MCF 10A (cell line): ENCODE measurements at regions not wholly inside any gene's neighbourhood (a gene's known extent, or its start where the extent isn't known, plus 50 kb on each side); places are given as distances from the start of the nearest gene placed in this dataset.

Source experiments
- BruUV-seq: library from RNA; stranded (reverse); fragments of 400-500 nt; replicated peaks from 2 replicates; lab custom pipeline; 2021; lab: Mats Ljungman, UMichigan
- CTCF ChIA-PET: fragments of 300-600 bp; sonication (Branson Sonifier 250); formaldehyde crosslinking; extraction: SDS; loops from one replicate; lab custom pipeline; 2021; ENCODE audit warnings: antibody characterized with exemption, inconsistent platforms; lab: Yijun Ruan, JAX
- POLR2A ChIA-PET: fragments of 300-600, 350-650 bp; sonication (Branson Sonifier 250); formaldehyde crosslinking; extraction: SDS; loops from one replicate; lab custom pipeline; 2020; ENCODE audit warnings: antibody characterized with exemption, inconsistent platforms; lab: Yijun Ruan, JAX
- DNase-seq: peaks from one replicate; pipeline ENCODE4 v3.0.0-alpha.2; 2018; ENCODE audit not compliant: unreplicated experiment
- H3K27ac Mint-ChIP-seq: one replicate; pipeline ENCODE4 v1.8.0; 2022; ENCODE audit warnings: mild to moderate bottlenecking, low read depth, mixed read lengths; ENCODE audit not compliant: unreplicated experiment
- H3K27me3 Mint-ChIP-seq: one replicate; pipeline ENCODE4 v1.8.0; 2022; ENCODE audit warnings: mixed read lengths; ENCODE audit not compliant: insufficient read depth, unreplicated experiment
- H3K36me3 Mint-ChIP-seq: one replicate; pipeline ENCODE4 v1.8.0; 2022; ENCODE audit warnings: mild to moderate bottlenecking, moderate library complexity, mixed read lengths; ENCODE audit not compliant: insufficient read depth, unreplicated experiment
- H3K4me1 Mint-ChIP-seq: one replicate; pipeline ENCODE4 v1.8.0; 2022; ENCODE audit warnings: mixed read lengths; ENCODE audit not compliant: insufficient read depth, unreplicated experiment
- H3K4me3 Mint-ChIP-seq: one replicate; pipeline ENCODE4 v1.8.0; 2022; ENCODE audit warnings: mild to moderate bottlenecking, moderate library complexity, mixed read lengths; ENCODE audit not compliant: unreplicated experiment
- H3K9me3 Mint-ChIP-seq: one replicate; pipeline ENCODE4 v1.8.0; 2022; ENCODE audit warnings: mixed read lengths; ENCODE audit not compliant: unreplicated experiment
- intact Hi-C: fragments of 100-400 bp; cut with micrococcal nuclease; formaldehyde crosslinking; loops from 2 replicates; pipeline ENCODE4 v1.14.1; 2022
- TF ChIP-seq, protein P1 (sequence below): fragments of 200-600 bp; IDR thresholded peaks from one replicate; pipeline ENCODE4 v1.8.0; 2022; ENCODE audit warnings: antibody characterized with exemption, mild to moderate bottlenecking; ENCODE audit not compliant: unreplicated experiment

DNA sequence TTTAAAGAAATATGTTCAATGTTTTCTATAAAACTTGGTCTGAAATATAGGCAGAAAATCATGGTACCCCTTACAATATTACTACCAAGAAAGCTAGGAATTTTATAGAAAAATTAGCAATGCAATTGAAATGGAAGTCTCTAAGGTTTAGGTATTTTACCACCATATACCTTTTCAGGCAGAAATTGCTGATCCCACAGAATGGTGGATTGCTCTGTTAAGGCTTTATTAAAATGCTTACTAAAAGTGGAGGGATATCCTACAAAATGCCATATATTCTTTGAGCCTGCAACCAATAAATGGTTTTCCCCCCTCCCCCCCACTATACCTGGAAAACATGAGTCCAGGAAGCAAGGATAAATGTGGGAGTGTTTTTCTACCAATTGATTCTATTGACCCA is 718.1 kb upstream of the NOVA1 start:
- Mint-ChIP-seq H3K27me3 (no peaks in the 10 kb centered on the region), H3K9me3 (no peaks in the 10 kb centered on the region), H3K36me3 (no peaks in the 10 kb centered on the region), H3K27ac (no peak overlapping the region), H3K4me1 (no peaks in the 10 kb centered on the region), H3K4me3 (no peak overlapping the region)
- BruUV-seq: no TSS peak
- intact Hi-C loops: no loop called here
- CTCF ChIA-PET: no interaction called here
- no peak for DNase-seq
- POLR2A ChIA-PET: no interaction called here
- TF ChIP-seq, protein P1, sequence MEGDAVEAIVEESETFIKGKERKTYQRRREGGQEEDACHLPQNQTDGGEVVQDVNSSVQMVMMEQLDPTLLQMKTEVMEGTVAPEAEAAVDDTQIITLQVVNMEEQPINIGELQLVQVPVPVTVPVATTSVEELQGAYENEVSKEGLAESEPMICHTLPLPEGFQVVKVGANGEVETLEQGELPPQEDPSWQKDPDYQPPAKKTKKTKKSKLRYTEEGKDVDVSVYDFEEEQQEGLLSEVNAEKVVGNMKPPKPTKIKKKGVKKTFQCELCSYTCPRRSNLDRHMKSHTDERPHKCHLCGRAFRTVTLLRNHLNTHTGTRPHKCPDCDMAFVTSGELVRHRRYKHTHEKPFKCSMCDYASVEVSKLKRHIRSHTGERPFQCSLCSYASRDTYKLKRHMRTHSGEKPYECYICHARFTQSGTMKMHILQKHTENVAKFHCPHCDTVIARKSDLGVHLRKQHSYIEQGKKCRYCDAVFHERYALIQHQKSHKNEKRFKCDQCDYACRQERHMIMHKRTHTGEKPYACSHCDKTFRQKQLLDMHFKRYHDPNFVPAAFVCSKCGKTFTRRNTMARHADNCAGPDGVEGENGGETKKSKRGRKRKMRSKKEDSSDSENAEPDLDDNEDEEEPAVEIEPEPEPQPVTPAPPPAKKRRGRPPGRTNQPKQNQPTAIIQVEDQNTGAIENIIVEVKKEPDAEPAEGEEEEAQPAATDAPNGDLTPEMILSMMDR: no peak

- no peak for DNase-seq
- no TSS peak for BruUV-seq
- H3K9me3 Mint-ChIP-seq: no peaks in the 10 kb centered on the region
- H3K4me1 Mint-ChIP-seq: no peaks in the 10 kb centered on the region
- CTCF ChIA-PET: interaction anchor here (0.7 kb wide), 1 partner anchor 1907 kb away, joined by 3 read pairs; no protein-coding TSS in a partner anchor
- H3K4me3 Mint-ChIP-seq: no peak overlapping the region
- H3K36me3 Mint-ChIP-seq: no peaks in the 10 kb centered on the region
- intact Hi-C loops: no loop called here
- no peak overlapping the region for H3K27ac Mint-ChIP-seq
- POLR2A ChIA-PET: no interaction called here
- H3K27me3 Mint-ChIP-seq: no peaks in the 10 kb centered on the region
- TF ChIP-seq, protein P1: no peak
Measured at GRCh38 chr14:27318774-27319420, 721.1 kb upstream of the NOVA1 start.

DNA sequence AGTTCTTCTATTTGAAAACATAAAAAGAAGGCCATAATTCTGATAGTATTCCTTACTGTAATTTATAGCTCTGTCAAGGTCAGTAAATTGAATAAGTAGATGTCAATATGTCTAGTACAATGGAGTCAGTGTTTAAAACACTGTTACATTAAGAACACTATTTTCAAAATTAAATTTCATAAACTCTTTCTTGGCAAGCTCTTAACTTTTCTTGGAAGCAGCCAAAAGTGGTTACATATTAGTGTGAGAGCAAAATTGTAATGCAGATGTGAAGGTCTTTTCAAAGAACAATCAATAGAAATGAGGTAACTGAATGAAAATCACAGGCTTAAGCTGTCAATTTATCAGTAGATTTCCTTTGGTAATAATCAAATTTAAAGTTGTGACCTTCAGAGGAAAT is 722.4 kb upstream of the NOVA1 start:
- POLR2A ChIA-PET: no interaction called here

GRCh38 chr14:27327095-27327494 is 729.3 kb upstream of the NOVA1 start:
- Mint-ChIP-seq H3K4me3 (no peak overlapping the region), H3K27me3 (no peaks in the 10 kb centered on the region), H3K27ac (no peak overlapping the region), H3K4me1 (no peaks in the 10 kb centered on the region), H3K9me3 (peaks cover 8% of the 10 kb centered on the region), H3K36me3 (no peaks in the 10 kb centered on the region)
- no TSS peak for BruUV-seq
- intact Hi-C loops: no loop called here
- CTCF ChIA-PET: interaction anchor here (0.6 kb wide), 1 partner anchor 342 kb away, joined by 4 read pairs; no protein-coding TSS in a partner anchor
- TF ChIP-seq, protein P1: no peak
- POLR2A ChIA-PET: no interaction called here
- no peak for DNase-seq

More for the DNA sequence above, 722.4 kb upstream of the NOVA1 start:
- no TSS peak for BruUV-seq
- DNase-seq: no peak
- Mint-ChIP-seq H3K27ac (no peak overlapping the region), H3K9me3 (no peaks in the 10 kb centered on the region), H3K36me3 (no peaks in the 10 kb centered on the region), H3K4me3 (no peak overlapping the region), H3K4me1 (no peaks in the 10 kb centered on the region), H3K27me3 (no peaks in the 10 kb centered on the region)
- intact Hi-C loops: no loop called here
- TF ChIP-seq, protein P1: no peak
- CTCF ChIA-PET: no interaction called here
